ENCODE measurements at regions not wholly inside any gene's neighbourhood (a gene's known extent, or its start where the extent isn't known, plus 50 kb on each side); places are given as distances from the start of the nearest gene placed in this dataset.

- TF ChIP-seq ZNF274 (IDR thresholded peaks at IDR 0.05; ENCODE audit: low read length) (no peak), ZNF274 (tag by site-specific recombination; IDR thresholded peaks at IDR 0.05; ENCODE audit: borderline replicate concordance) (no peak), CTCF (tag by site-specific recombination; IDR thresholded peaks at IDR 0.05) (no peak), ZNF792 (tag by site-specific recombination; IDR thresholded peaks at IDR 0.05) (no peak), REPIN1 (tag by site-specific recombination; IDR thresholded peaks at IDR 0.05; ENCODE audit: low read depth) (no peak)
These were observed 127.1 kb upstream of the ATP10A start for GRCh38 chr15:25990220-25990619.

All from HEK293 (cell line).